Skeletal muscle tissue (tissue), 3 donors: ENCODE measurements at regions not wholly inside any gene's neighbourhood (a gene's known extent, or its start where the extent isn't known, plus 50 kb on each side); places are given as distances from the start of the nearest gene placed in this dataset.

Experiments used
- H3K27ac ChIP-seq: one replicate; pipeline ENCODE4 v1.7.0; 2013; ENCODE audit warnings: mild to moderate bottlenecking, low read depth, low read length, inconsistent platforms
- H3K27me3 ChIP-seq, 3 donors: one replicate each; pipeline ENCODE4 v1.7.0; 2013; ENCODE audit warnings: low read length in 3 of 3; ENCODE audit not compliant: control insufficient read depth in 3 of 3, insufficient read depth in 3 of 3
- H3K36me3 ChIP-seq, 3 donors: one replicate each; pipeline ENCODE4 v1.7.0; 2013; ENCODE audit warnings: low read length in 3 of 3; ENCODE audit not compliant: control insufficient read depth in 3 of 3, insufficient read depth in 3 of 3
- H3K4me1 ChIP-seq, 3 donors: one replicate each; pipeline ENCODE4 v1.7.0; 2013; ENCODE audit warnings: low read length in 3 of 3, mild to moderate bottlenecking in 3 of 3; ENCODE audit not compliant: control insufficient read depth in 3 of 3, insufficient read depth in 3 of 3
- H3K4me3 ChIP-seq, 3 donors: one replicate each; pipeline ENCODE4 v1.7.0; 2013; ENCODE audit warnings: low read length in 3 of 3
- H3K9ac ChIP-seq, 3 donors: one replicate each; pipeline ENCODE4 v1.7.0; 2013; ENCODE audit warnings: low read length in 3 of 3, mild to moderate bottlenecking in 3 of 3, moderate library complexity in 2 of 3, low read depth in 1 of 3
- H3K9me3 ChIP-seq, 3 donors: one replicate each; pipeline ENCODE4 v1.7.0; 2013; ENCODE audit warnings: low read length in 3 of 3; ENCODE audit not compliant: control insufficient read depth in 3 of 3
- donor health status: Osteomylitis.

- peaks cover 0 to 3% (median 0%) of the 10 kb centered on the region in 3 donors for H3K27me3 ChIP-seq
- H3K36me3 ChIP-seq = no peaks in the 10 kb centered on the region
- no peak overlapping the region for H3K9ac ChIP-seq
- peaks cover 4 to 12% (median 4%) of the 10 kb centered on the region in 3 donors for H3K4me1 ChIP-seq
- H3K4me3 ChIP-seq = no peak overlapping the region
- H3K9me3 ChIP-seq = no peaks in the 10 kb centered on the region
- no peak overlapping the region for H3K27ac ChIP-seq
Measured at GRCh38 chr10:44202952-44203351, 181.9 kb downstream of the CXCL12 start.

GRCh38 chr10:44201656-44202055 is 183.2 kb downstream of the CXCL12 start:
- Histone ChIP-seq H3K27ac (no peak overlapping the region), H3K4me3 (no peak overlapping the region), H3K4me1 (peaks cover 4 to 12% (median 4%) of the 10 kb centered on the region in 3 donors), H3K9me3 (no peaks in the 10 kb centered on the region), H3K27me3 (peaks cover 0 to 3% (median 0%) of the 10 kb centered on the region in 3 donors), H3K36me3 (no peaks in the 10 kb centered on the region), H3K9ac (no peak overlapping the region)

GRCh38 chr10:44201011-44201410 is 183.9 kb downstream of the CXCL12 start:
- no peak overlapping the region for H3K27ac ChIP-seq
- H3K27me3 ChIP-seq = peaks cover 0 to 3% (median 0%) of the 10 kb centered on the region in 3 donors
- peaks cover 8 to 13% (median 8%) of the 10 kb centered on the region in 3 donors for H3K4me1 ChIP-seq
- no peaks in the 10 kb centered on the region for H3K36me3 ChIP-seq
- H3K9me3 ChIP-seq = no peaks in the 10 kb centered on the region
- no peak overlapping the region for H3K9ac ChIP-seq
- H3K4me3 ChIP-seq = no peak overlapping the region

- Histone ChIP-seq H3K27ac (no peak overlapping the region), H3K36me3 (no peaks in the 10 kb centered on the region), H3K27me3 (peaks cover 0 to 3% (median 0%) of the 10 kb centered on the region in 3 donors), H3K9ac (no peak overlapping the region), H3K9me3 (no peaks in the 10 kb centered on the region), H3K4me1 (peaks cover 11 to 21% (median 15%) of the 10 kb centered on the region in 3 donors), H3K4me3 (no peak overlapping the region)
Measured at GRCh38 chr10:44199991-44200655, 184.8 kb downstream of the CXCL12 start.

GRCh38 chr10:44199267-44199666 is 185.6 kb downstream of the CXCL12 start:
- Histone ChIP-seq H3K4me1 (peaks cover 11 to 23% (median 16%) of the 10 kb centered on the region in 3 donors), H3K9ac (no peak overlapping the region), H3K9me3 (no peaks in the 10 kb centered on the region), H3K27ac (no peak overlapping the region), H3K4me3 (no peak overlapping the region), H3K27me3 (peaks cover 0 to 3% (median 0%) of the 10 kb centered on the region in 3 donors), H3K36me3 (no peaks in the 10 kb centered on the region)

- Histone ChIP-seq H3K4me1 (peaks cover 11 to 23% (median 16%) of the 10 kb centered on the region in 3 donors), H3K9ac (no peak overlapping the region), H3K27me3 (peaks cover 0 to 3% (median 0%) of the 10 kb centered on the region in 3 donors), H3K9me3 (no peaks in the 10 kb centered on the region), H3K27ac (no peak overlapping the region), H3K36me3 (no peaks in the 10 kb centered on the region), H3K4me3 (no peak overlapping the region)
Measured at GRCh38 chr10:44198780-44199097, 186.2 kb downstream of the CXCL12 start.

- Histone ChIP-seq H3K36me3 (no peaks in the 10 kb centered on the region), H3K9ac (no peak overlapping the region), H3K27me3 (peaks cover 0 to 3% (median 0%) of the 10 kb centered on the region in 3 donors), H3K4me3 (no peak overlapping the region), H3K9me3 (no peaks in the 10 kb centered on the region), H3K27ac (no peak overlapping the region), H3K4me1 (peaks cover 11 to 23% (median 16%) of the 10 kb centered on the region in 3 donors)
Measured at GRCh38 chr10:44198096-44198779, 186.7 kb downstream of the CXCL12 start.

GRCh38 chr10:44197646-44198045 is 187.3 kb downstream of the CXCL12 start:
- Histone ChIP-seq H3K27ac (no peak overlapping the region), H3K4me3 (no peak overlapping the region), H3K4me1 (peaks cover 11 to 23% (median 16%) of the 10 kb centered on the region in 3 donors), H3K36me3 (no peaks in the 10 kb centered on the region), H3K9ac (no peak overlapping the region), H3K9me3 (no peaks in the 10 kb centered on the region), H3K27me3 (peaks cover 0 to 2% (median 0%) of the 10 kb centered on the region in 3 donors)

- Histone ChIP-seq H3K4me1 (peaks cover 11 to 23% (median 16%) of the 10 kb centered on the region in 3 donors), H3K4me3 (no peak overlapping the region), H3K36me3 (no peaks in the 10 kb centered on the region), H3K27me3 (no peaks in the 10 kb centered on the region), H3K9me3 (no peaks in the 10 kb centered on the region), H3K9ac (no peak overlapping the region), H3K27ac (no peak overlapping the region)
Measured at GRCh38 chr10:44196336-44196735, 188.6 kb downstream of the CXCL12 start.

GRCh38 chr10:44196008-44196320 is 188.9 kb downstream of the CXCL12 start:
- Histone ChIP-seq H3K4me1 (peaks cover 11 to 23% (median 16%) of the 10 kb centered on the region in 3 donors), H3K9me3 (no peaks in the 10 kb centered on the region), H3K27ac (no peak overlapping the region), H3K36me3 (no peaks in the 10 kb centered on the region), H3K9ac (no peak overlapping the region), H3K4me3 (no peak overlapping the region), H3K27me3 (no peaks in the 10 kb centered on the region)
